ENCODE measurements at regions not wholly inside any gene's neighbourhood (a gene's known extent, or its start where the extent isn't known, plus 50 kb on each side); places are given as distances from the start of the nearest gene placed in this dataset.

DNA sequence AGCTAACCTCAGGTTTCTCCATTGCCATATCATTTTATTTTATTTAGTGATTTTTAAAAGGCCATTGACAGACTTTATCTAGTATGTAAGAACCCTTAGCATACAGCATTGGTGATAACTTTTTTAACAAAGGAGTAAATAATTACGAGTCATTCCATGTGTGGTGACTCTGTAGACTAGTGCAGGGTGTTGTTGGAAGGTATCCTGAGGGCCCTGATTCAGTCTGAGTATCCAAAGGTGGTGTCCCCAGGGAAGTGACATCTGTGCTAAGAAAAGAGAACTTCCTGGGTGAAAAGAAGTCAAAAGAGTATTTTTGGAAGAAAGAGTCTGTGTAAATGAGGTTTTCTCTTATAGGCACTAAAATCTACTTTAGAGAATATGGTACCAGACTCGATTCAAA is 308.4 kb downstream of the C7orf25 start:
- H3K4me1 Mint-ChIP-seq (ENCODE audit: insufficient read depth, unreplicated experiment) = peaks cover 11% of the 10 kb centered on the region
- H3K27me3 Mint-ChIP-seq (ENCODE audit: insufficient read depth, unreplicated experiment) = no peaks in the 10 kb centered on the region
- TF ChIP-seq, protein P1, sequence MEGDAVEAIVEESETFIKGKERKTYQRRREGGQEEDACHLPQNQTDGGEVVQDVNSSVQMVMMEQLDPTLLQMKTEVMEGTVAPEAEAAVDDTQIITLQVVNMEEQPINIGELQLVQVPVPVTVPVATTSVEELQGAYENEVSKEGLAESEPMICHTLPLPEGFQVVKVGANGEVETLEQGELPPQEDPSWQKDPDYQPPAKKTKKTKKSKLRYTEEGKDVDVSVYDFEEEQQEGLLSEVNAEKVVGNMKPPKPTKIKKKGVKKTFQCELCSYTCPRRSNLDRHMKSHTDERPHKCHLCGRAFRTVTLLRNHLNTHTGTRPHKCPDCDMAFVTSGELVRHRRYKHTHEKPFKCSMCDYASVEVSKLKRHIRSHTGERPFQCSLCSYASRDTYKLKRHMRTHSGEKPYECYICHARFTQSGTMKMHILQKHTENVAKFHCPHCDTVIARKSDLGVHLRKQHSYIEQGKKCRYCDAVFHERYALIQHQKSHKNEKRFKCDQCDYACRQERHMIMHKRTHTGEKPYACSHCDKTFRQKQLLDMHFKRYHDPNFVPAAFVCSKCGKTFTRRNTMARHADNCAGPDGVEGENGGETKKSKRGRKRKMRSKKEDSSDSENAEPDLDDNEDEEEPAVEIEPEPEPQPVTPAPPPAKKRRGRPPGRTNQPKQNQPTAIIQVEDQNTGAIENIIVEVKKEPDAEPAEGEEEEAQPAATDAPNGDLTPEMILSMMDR (IDR thresholded peaks at IDR 0.05; ENCODE audit: unreplicated experiment) = no peak
- no peaks in the 10 kb centered on the region for H3K9me3 Mint-ChIP-seq (ENCODE audit: unreplicated experiment)
- no peak overlapping the region for H3K27ac Mint-ChIP-seq (ENCODE audit: low read depth, unreplicated experiment)
- no peaks in the 10 kb centered on the region for H3K36me3 Mint-ChIP-seq (ENCODE audit: insufficient read depth, unreplicated experiment)
- CTCF ChIA-PET = interaction anchor here (0.7 kb wide), 1 partner anchor 162 kb away, joined by 3 read pairs; no protein-coding TSS in a partner anchor
- H3K4me3 Mint-ChIP-seq (ENCODE audit: unreplicated experiment) = no peak overlapping the region
- DNase-seq (ENCODE audit: unreplicated experiment) = no peak
- intact Hi-C loops (cut with micrococcal nuclease) = no loop called here
- no TSS peak for BruUV-seq (replicated peaks)
- POLR2A ChIA-PET = interaction anchor here (0.6 kb wide), 1 partner anchor 9 kb away, joined by 3 read pairs; no protein-coding TSS in a partner anchor

DNA sequence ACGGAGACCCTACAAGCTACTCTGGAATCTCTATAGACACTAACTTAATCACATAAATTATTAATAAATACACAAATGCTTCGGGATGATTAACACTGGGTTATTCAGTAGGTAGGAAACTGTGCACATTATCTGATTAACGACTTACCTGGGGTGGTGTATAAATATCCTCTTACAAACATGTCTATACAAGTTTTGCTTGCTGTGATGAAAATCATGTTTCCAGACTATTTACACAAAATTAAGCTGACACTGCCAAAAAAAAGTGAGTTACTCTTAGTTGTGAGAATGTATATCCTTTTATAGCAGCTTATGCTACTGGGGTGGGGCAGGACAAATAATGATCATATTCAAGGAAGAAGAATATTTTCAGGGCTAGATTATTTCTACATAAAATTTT is 314.6 kb downstream of the C7orf25 start:
- Mint-ChIP-seq H3K4me1 (ENCODE audit: insufficient read depth, unreplicated experiment) (peaks cover 15% of the 10 kb centered on the region), H3K27ac (ENCODE audit: low read depth, unreplicated experiment) (peak overlapping the region; percentile 85), H3K36me3 (ENCODE audit: insufficient read depth, unreplicated experiment) (no peaks in the 10 kb centered on the region), H3K4me3 (ENCODE audit: unreplicated experiment) (no peak overlapping the region), H3K27me3 (ENCODE audit: insufficient read depth, unreplicated experiment) (no peaks in the 10 kb centered on the region), H3K9me3 (ENCODE audit: unreplicated experiment) (peaks cover 5% of the 10 kb centered on the region)
- BruUV-seq (replicated peaks) = no TSS peak
- TF ChIP-seq, protein P1 (IDR thresholded peaks at IDR 0.05; ENCODE audit: unreplicated experiment) = no peak
- peak; percentile 56 for DNase-seq (ENCODE audit: unreplicated experiment)
- intact Hi-C loops (cut with micrococcal nuclease) = no loop called here
- CTCF ChIA-PET = interaction anchor here (1.0 kb wide), 1 partner anchor 95 kb away, joined by 3 read pairs; no protein-coding TSS in a partner anchor
- POLR2A ChIA-PET = interaction anchor here (0.7 to 2.5 kb wide), 11 partner anchors 9 to 656 kb away, joined by 3 to 19 read pairs (median 4); no protein-coding TSS in a partner anchor

DNA sequence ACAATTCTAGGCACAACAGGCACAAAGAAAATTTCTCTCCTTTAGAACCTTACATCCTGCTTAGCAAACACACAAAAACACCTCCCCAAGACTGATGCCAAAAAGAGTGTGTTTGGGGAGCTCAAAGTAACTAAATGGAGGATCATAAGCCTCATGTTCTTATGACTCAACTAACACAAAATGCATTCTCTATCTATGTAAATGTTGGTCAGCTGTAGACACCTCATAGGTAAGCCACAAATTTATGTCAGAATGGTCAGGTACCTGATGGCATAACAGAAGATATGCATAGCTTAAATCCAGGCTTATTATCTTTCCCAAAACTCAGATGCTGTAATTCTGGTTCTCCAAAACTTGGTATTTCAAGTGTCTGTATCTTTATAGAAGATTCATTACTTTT is 315.1 kb downstream of the C7orf25 start:
- H3K9me3 Mint-ChIP-seq (ENCODE audit: unreplicated experiment) = peaks cover 8% of the 10 kb centered on the region
- no TSS peak for BruUV-seq (replicated peaks)
- CTCF ChIA-PET = interaction anchor here (0.6 to 1.0 kb wide), 2 partner anchors 96 to 557 kb away, joined by 3 read pairs; no protein-coding TSS in a partner anchor
- POLR2A ChIA-PET = interaction anchor here (0.8 to 2.5 kb wide), 12 partner anchors 10 to 656 kb away, joined by 3 to 19 read pairs (median 4); partner anchors contain the start of gene GLI3
- no peak overlapping the region for H3K4me3 Mint-ChIP-seq (ENCODE audit: unreplicated experiment)
- H3K4me1 Mint-ChIP-seq (ENCODE audit: insufficient read depth, unreplicated experiment) = peaks cover 15% of the 10 kb centered on the region
- no peaks in the 10 kb centered on the region for H3K36me3 Mint-ChIP-seq (ENCODE audit: insufficient read depth, unreplicated experiment)
- DNase-seq (ENCODE audit: unreplicated experiment) = peak; percentile 20
- intact Hi-C loops (cut with micrococcal nuclease) = no loop called here
- peak overlapping the region; percentile 85 for H3K27ac Mint-ChIP-seq (ENCODE audit: low read depth, unreplicated experiment)
- TF ChIP-seq, protein P1 (IDR thresholded peaks at IDR 0.05; ENCODE audit: unreplicated experiment) = no peak
- H3K27me3 Mint-ChIP-seq (ENCODE audit: insufficient read depth, unreplicated experiment) = no peaks in the 10 kb centered on the region

DNA sequence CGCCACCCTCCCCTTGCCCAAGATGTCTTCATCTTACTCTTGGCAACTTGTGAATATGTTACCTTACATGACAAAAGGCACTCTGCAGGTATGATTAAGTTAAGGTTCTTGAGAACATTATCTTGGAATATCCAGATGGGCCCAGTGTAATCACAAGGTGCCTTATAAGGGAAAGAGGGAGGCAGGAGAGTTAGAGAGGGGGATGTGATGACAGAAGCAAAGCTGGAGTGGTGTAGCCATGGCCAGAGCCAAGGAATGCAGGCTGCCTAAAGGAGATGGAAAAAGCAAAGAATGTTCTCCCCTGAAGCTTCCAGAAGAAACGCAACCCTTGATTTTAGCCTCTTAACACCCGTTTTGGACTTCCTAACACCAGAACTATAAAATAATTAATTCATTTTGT is 318.0 kb downstream of the C7orf25 start:
- CTCF ChIA-PET = interaction anchor here (0.7 kb wide), 1 partner anchor 301 kb away, joined by 5 read pairs; no protein-coding TSS in a partner anchor
- no peak overlapping the region for H3K27ac Mint-ChIP-seq (ENCODE audit: low read depth, unreplicated experiment)

More for the DNA sequence above, 318.0 kb downstream of the C7orf25 start:
- TF ChIP-seq, protein P1 (IDR thresholded peaks at IDR 0.05; ENCODE audit: unreplicated experiment) = no peak
- no TSS peak for BruUV-seq (replicated peaks)
- no peak for DNase-seq (ENCODE audit: unreplicated experiment)
- POLR2A ChIA-PET = interaction anchor here (0.8 kb wide), 2 partner anchors 10 to 639 kb away, joined by 3 read pairs; no protein-coding TSS in a partner anchor
- intact Hi-C loops (cut with micrococcal nuclease) = no loop called here
- Mint-ChIP-seq H3K4me3 (ENCODE audit: unreplicated experiment) (no peak overlapping the region), H3K36me3 (ENCODE audit: insufficient read depth, unreplicated experiment) (no peaks in the 10 kb centered on the region), H3K9me3 (ENCODE audit: unreplicated experiment) (peaks cover 8% of the 10 kb centered on the region), H3K27me3 (ENCODE audit: insufficient read depth, unreplicated experiment) (no peaks in the 10 kb centered on the region), H3K4me1 (ENCODE audit: insufficient read depth, unreplicated experiment) (peaks cover 23% of the 10 kb centered on the region)
